GM21619 (cell line): ENCODE measurements at regions not wholly inside any gene's neighbourhood (a gene's known extent, or its start where the extent isn't known, plus 50 kb on each side); places are given as distances from the start of the nearest gene placed in this dataset.
"Not testable (repeated sequence)": the region's sequence is repeated elsewhere in the genome, so short reads cannot be mapped to it uniquely, and the experiment has no call there.

Experiments
- ATAC-seq: cut with Tn5 transposase; IDR thresholded peaks from one replicate; pipeline ENCODE4 v1.9.1; 2021; ENCODE audit not compliant: unreplicated experiment

DNA sequence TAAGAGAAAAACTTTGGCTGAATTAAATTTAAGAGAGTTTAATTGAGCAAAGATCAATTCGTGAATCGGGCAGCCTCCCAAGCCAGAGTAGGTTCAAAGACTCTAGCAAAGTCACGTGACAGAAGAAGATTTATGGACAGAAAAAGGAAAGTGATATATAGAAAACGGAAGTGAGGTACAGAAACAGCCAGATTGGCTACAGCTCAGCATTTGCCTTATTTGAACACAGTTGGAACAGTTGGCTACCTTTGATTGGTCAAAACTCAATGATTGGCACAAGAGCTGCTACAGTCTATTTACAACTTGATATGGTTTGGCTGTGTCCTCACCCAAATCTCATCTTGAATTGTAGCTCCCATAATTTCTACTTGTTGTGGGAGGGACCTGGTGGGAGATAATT, 102.6 kb downstream of the PLG start:
- no peak for ATAC-seq

GRCh38 chr6:160808263-160808662, 106.2 kb downstream of the PLG start:
- no peak for ATAC-seq

DNA sequence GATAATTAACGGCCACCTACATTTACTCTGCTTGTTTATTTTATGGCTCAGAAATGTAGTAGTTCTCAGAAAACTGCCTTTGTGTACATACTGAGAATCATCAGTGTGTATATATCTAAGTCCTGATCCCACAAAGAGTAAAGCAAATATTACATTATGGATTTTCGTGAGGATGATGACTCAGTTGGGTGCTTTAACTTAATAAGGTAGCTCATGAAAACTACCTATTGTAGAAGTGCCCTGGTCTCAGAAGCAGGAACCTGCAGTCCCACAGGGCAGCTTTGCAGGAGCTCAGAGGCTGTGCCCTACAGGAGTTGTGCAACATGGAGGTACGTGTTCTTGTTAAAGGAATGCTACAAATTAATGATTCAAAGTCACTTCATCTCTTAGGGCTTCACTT, 108.2 kb downstream of the PLG start:
- no peak for ATAC-seq

- no peak for ATAC-seq
Measured at GRCh38 chr6:160812097-160812496, 110.1 kb downstream of the PLG start.

DNA sequence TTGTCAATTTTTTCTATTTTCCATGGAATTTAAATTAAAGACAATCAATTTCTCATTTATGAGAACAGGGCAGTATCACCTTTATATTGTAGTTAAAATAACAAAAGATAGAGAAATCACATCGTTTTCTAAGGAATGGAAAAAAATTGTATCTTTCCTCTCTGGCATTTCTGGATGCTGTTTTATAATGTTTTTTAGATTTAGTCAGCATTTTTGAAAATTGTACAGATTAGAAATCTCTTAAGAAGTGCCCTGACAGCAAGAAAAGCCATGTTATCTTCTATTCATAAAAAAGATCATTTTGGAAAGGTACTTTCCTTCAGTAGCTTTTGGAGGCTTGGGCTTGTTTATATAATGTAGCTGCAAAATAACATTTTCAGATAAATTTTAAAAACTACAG, 116.9 kb downstream of the PLG start:
- ATAC-seq, result no peak

DNA sequence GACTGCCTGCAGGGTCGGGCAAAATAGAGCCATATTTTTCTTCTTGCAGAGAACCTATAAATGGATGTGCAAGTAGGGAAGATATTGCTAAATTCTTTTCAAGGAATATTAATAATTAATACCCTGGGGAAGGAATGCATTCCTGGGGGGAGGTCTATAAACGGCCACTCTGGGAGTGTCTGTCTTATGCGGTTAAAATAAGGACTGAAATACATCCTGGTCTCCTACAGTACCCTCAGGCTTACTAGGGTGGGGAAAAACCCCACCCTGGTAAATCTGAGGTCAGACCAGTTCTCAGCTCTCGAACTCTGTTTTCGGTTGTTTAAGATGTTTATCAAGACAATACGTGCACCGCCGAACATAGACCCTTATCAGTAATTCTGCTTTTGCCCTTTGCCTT, 118.6 kb downstream of the PLG start:
- ATAC-seq, result not testable (repeated sequence)

- no peak for ATAC-seq
Measured at GRCh38 chr6:160831739-160832138, 129.7 kb downstream of the PLG start.

DNA sequence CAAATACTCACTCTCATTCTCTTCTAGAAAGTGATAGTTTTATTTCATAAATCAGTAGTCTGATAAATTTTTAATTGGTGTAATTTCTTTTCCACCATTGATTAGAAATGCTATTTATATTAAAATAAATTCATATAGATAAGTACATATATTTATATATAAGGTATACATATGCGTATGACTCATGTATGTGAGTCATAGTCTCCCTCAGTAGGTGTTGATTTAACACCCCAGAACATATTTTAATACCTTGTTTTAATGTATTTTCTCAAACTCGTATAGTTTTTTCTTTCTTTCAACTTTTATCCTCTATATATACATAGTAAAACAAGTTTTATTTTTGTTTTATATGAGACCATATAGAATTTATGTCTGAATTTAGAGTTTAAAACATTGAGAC, 130.4 kb downstream of the PLG start:
- no peak for ATAC-seq

- ATAC-seq, result no peak
Measured at GRCh38 chr6:160837146-160837545, 135.1 kb downstream of the PLG start.

DNA sequence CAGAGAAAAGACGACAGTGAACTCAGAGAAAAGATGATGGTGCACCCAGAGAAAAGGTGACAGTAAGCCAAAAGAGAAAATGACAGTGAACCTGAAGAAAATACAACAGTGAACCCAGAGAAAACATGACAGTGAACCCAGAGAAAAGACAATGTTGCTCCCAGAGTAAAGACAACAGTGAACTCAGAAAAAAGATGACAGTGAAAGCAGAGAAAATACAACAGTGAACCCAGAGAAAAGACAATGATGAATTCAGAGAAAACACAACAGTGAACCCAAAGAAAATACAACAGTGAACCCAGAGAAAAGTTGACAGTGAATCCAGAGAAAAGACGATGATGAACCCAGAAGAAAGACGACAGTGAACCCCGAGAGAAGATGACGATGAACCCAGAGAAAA, 140.5 kb upstream of the MAP3K4 start:
- ATAC-seq, result no peak

- no peak for ATAC-seq
Measured at GRCh38 chr6:160853946-160854345, 137.6 kb upstream of the MAP3K4 start.

DNA sequence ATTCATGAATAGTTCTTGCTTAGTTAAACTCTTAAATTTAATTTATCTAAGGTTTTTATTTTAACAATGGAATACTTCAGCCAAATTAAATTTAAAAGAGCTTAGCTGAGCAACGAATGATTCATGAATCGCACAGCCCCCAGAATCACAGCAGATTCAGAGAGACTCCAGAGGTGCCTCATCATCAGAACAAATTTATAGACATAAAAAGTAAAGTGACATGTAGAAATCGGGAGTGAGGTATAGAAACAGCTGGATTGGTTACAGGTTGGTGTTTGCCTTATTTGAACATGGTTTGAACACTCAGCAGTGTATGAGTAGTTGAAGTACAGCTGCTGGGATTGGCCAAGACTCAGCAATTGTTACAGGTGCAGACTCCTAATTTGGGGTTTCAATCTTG, 132.7 kb upstream of the MAP3K4 start:
- no peak for ATAC-seq

GRCh38 chr6:160859822-160860221, 131.7 kb upstream of the MAP3K4 start:
- ATAC-seq, result no peak

DNA sequence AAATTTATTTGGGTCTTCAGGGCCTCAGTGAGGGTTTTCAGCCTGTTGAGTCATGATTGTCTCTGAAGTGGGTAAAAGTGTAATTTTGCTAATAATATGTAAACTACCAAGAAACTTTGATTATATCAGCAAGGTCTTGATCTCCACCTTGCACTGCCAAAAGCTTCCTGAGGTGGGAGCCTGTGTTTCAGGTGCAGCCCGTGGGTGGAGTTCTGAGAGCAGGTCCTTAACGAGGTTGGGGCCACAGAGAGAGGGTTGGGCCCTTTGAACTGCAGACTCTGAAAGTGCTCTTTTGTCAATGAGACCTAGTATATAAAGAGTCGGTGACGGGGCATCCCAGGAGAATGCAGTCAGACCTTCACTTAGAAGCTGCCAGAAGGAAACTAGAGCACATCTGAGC, 129.7 kb upstream of the MAP3K4 start:
- ATAC-seq, result no peak

DNA sequence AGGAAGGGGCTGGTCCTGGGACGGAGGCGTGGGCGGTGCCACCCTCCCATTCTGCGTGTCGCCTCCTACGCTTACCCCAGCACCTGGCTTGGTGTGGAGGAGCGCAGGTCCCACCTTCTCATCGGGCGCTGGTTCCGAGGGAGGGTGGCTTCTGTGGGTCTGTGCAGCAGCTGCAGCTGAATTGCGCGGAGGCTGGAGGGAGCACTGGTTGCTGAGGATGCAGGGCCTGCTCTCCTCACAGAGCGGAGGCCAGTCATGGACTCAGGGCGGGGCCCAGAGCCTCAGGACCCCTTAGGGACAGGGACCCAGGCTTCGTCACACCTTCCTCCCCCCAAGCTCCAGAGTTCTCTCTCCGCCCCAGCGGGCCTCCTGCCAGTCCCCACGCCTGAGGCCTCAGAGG, 127.8 kb upstream of the MAP3K4 start:
- no peak for ATAC-seq

DNA sequence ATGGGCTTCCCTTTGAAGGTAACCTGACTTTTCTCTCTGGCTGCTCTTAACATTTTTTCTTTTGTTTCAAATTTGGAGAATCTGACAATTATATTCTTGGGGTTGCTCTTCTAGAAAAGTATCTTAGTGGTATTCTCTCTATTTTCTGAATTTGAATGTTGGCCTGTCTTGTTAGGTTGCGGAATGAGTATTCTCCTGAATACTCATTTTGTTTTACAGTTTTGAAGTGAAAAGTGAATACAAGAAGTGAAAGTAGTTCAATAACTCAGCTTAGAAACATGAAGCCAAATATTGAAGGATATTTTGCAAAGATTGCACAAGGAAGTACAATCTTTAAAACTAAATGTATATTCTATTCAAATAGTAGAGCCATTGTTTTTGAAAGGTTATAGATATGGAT, 120.2 kb upstream of the MAP3K4 start:
- peak; percentile 73 for ATAC-seq

- ATAC-seq, result no peak
Measured at GRCh38 chr6:160881148-160881808, 110.3 kb upstream of the MAP3K4 start.

DNA sequence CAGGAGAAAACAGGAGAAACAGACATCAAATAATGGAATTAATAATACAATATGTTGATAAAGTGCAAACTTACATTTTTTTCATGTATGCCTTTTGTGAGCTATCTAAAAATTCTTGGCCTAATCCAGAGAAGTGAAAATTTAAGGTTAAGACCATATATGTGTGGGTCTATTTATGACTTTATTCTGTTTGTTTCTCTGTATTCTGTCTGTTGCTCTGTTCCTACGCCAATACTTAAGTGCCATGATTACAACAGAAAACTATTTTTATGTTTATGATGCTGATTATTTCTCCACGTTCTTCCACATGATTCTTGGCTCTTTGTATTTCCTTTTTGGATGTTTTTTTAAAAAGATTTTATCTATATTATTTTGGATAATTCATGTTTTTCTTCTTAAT, 109.6 kb upstream of the MAP3K4 start:
- no peak for ATAC-seq

GRCh38 chr6:160882791-160883279, 108.7 kb upstream of the MAP3K4 start:
- ATAC-seq, result no peak

- no peak for ATAC-seq
Measured at GRCh38 chr6:160883560-160883959, 108.0 kb upstream of the MAP3K4 start.

DNA sequence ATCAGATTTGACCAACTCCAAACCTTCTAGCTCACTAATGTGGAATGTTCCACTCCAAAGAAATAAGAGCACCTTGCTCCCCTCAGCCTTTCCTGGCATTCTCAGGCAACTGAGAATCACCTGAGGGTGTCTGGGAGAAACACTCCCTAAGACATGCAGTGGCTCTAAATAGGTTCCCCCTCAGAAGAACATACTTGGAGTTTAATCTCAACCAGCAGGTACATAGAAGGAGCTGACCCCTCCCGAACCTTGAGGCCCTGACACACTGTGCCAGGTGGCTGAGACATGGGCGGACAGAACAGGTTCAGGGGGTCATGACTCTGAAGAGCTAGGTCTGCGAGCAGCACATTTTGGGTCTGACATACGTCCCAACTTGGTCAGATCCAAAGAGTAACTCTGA, 107.6 kb upstream of the MAP3K4 start:
- no peak for ATAC-seq

GRCh38 chr6:160889148-160889547, 102.4 kb upstream of the MAP3K4 start:
- not testable (repeated sequence) for ATAC-seq

DNA sequence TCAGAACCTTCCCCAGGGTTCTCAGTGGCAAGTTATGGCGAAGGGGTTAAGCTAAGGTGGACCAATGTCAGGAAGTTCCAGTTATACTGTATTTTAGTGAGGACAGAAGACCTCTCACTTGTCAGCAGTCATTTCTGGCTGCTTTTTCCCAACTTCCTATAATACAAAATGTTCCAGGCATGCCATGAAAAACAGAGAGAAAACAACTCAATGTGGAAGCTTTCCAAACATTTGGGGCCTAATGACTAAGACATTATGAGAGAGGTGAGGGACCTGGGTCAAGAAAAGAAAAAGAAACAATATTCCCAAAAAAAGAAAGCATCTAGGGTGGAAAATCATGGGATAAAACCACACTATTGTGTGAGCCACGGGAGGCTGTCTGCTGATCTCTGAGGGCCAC, 99.9 kb upstream of the MAP3K4 start:
- ATAC-seq, result no peak
